NCI-H2029 treated with DMSO at 0.1 percent for 48 hours (cell line): ENCODE measurements at regions not wholly inside any gene's neighbourhood (a gene's known extent, or its start where the extent isn't known, plus 50 kb on each side); places are given as distances from the start of the nearest gene placed in this dataset.
"Not testable (repeated sequence)": the region's sequence is repeated elsewhere in the genome, so short reads cannot be mapped to it uniquely, and the experiment has no call there.

Experiments used
- DNase-seq: peaks from one replicate; lab custom pipeline; 2025; lab: John Stamatoyannopoulos, UW

- no peak for DNase-seq
These were observed 441.1 kb downstream of the BCAT1 start for GRCh38 chr12:24507827-24508226.

- DNase-seq: no peak
These were observed 443.4 kb downstream of the BCAT1 start for GRCh38 chr12:24505366-24506015.

GRCh38 chr12:24503477-24503876, 445.4 kb downstream of the BCAT1 start:
- DNase-seq: not testable (repeated sequence)

GRCh38 chr12:24500831-24501230, 448.1 kb downstream of the BCAT1 start:
- no peak for DNase-seq

- no peak for DNase-seq
These were observed 448.5 kb downstream of the BCAT1 start for GRCh38 chr12:24500421-24500820.

- no peak for DNase-seq
These were observed 449.5 kb downstream of the BCAT1 start for GRCh38 chr12:24499151-24500146.

- DNase-seq: no peak
These were observed 452.1 kb downstream of the BCAT1 start for GRCh38 chr12:24496755-24497154.

GRCh38 chr12:24494401-24494800, 454.5 kb downstream of the BCAT1 start:
- DNase-seq: no peak

- no peak for DNase-seq
These were observed 456.9 kb downstream of the BCAT1 start for GRCh38 chr12:24491968-24492367.

GRCh38 chr12:24489939-24490338, 459.0 kb downstream of the BCAT1 start:
- DNase-seq: no peak

GRCh38 chr12:24488906-24489619, 459.8 kb downstream of the BCAT1 start:
- no peak for DNase-seq

- DNase-seq: no peak
These were observed 460.8 kb downstream of the BCAT1 start for GRCh38 chr12:24488091-24488596.

- DNase-seq: no peak
These were observed 461.3 kb downstream of the BCAT1 start for GRCh38 chr12:24487606-24488005.

GRCh38 chr12:24483732-24484131, 465.2 kb downstream of the BCAT1 start:
- DNase-seq: no peak

GRCh38 chr12:24482882-24483604, 465.9 kb downstream of the BCAT1 start:
- DNase-seq: no peak

- no peak for DNase-seq
These were observed 466.9 kb downstream of the BCAT1 start for GRCh38 chr12:24482044-24482443.

GRCh38 chr12:24480766-24481449, 468.0 kb downstream of the BCAT1 start:
- DNase-seq: no peak

GRCh38 chr12:24479131-24479530, 469.8 kb downstream of the BCAT1 start:
- DNase-seq: no peak

GRCh38 chr12:24478254-24478653, 470.6 kb downstream of the BCAT1 start:
- peak; percentile 7 for DNase-seq

GRCh38 chr12:24476310-24476709, 472.6 kb downstream of the BCAT1 start:
- DNase-seq: no peak

- DNase-seq: no peak
These were observed 473.6 kb downstream of the BCAT1 start for GRCh38 chr12:24475337-24475736.
